Mucosa of gallbladder (tissue), 1 donor: ENCODE measurements at regions not wholly inside any gene's neighbourhood (a gene's known extent, or its start where the extent isn't known, plus 50 kb on each side); places are given as distances from the start of the nearest gene placed in this dataset.
"Not testable (repeated sequence)": the region's sequence is repeated elsewhere in the genome, so short reads cannot be mapped to it uniquely, and the experiment has no call there.

Source experiments
- DNase-seq: peaks from one replicate; pipeline ENCODE4 v3.0.0-alpha.2; 2020; ENCODE audit warnings: low spot score
- donor health status: DM: no; HTN: no; CAD: no.

DNA sequence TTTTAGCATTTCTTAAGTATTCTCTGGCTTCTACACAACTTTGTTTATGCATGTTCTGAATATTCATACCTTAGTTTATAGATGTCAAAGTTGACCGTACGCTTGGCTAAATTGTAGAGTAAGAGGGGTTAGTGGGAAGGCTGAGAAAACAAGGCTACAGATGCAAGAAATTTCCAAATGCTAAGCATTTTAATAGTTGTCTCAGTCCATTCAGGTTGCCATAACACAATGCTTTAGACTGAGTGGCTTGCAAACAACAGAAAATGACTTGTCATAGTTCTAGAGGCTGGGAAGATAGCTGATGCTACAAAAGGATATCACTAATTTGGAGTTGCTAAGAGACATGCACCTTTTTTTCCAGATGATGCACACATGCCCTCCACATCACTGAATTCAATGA, 53.0 kb upstream of the C1QTNF3 start:
- DNase-seq = not testable (repeated sequence)

- not testable (repeated sequence) for DNase-seq
Observed at GRCh38 chr5:34099891-34100290, 56.9 kb upstream of the C1QTNF3 start.

- not testable (repeated sequence) for DNase-seq
Observed at GRCh38 chr5:34101567-34101966, 58.6 kb upstream of the C1QTNF3 start.

- DNase-seq = not testable (repeated sequence)
Observed at GRCh38 chr5:34108897-34109296, 65.9 kb upstream of the C1QTNF3 start.

GRCh38 chr5:34124280-34124679, 81.3 kb upstream of the C1QTNF3 start:
- not testable (repeated sequence) for DNase-seq

GRCh38 chr5:34125354-34125753, 82.3 kb upstream of the C1QTNF3 start:
- not testable (repeated sequence) for DNase-seq

- not testable (repeated sequence) for DNase-seq
Observed at GRCh38 chr5:34126741-34127140, 83.7 kb upstream of the C1QTNF3 start.

DNA sequence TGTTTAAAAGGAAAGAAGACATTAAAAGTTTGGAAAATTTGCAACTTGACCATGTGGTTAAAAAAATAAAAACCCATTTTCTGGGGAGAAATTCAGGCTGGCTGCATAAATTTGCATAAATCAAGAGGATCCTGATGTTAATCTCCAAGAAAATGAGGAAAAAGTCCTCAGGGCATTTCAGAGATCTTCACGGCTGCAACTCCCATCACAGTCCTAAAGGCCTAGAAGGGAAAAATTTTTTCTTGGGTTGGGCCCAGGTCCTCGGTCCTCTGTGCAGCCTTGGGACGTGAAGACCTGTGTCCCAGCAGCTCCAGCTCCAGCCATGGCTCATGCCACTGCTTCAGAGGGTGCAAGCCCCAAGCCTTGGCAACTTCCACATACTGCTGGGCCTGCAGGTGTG, 84.8 kb upstream of the C1QTNF3 start:
- not testable (repeated sequence) for DNase-seq

GRCh38 chr5:34128890-34129289, 85.9 kb upstream of the C1QTNF3 start:
- not testable (repeated sequence) for DNase-seq

DNA sequence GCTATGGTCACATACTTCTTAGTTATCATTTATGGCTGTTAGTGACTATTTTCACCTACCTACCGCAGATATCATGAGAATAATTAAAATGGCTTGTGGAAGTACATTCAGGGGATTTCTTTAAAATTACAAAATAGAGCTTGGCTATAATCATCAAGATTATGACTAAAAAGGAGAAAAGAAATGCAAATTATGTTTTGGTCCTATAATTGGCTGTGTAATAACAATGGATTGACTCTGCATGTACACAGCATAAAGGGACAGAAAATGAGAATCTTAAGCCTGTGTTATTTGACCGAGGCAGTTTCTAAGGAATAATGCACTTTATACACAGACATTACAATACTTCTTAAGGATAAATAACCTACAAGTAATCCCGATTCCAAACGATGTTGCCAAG, 112.0 kb upstream of the C1QTNF3 start:
- not testable (repeated sequence) for DNase-seq

- not testable (repeated sequence) for DNase-seq
Observed at GRCh38 chr5:34156703-34157414, 113.8 kb upstream of the C1QTNF3 start.

DNA sequence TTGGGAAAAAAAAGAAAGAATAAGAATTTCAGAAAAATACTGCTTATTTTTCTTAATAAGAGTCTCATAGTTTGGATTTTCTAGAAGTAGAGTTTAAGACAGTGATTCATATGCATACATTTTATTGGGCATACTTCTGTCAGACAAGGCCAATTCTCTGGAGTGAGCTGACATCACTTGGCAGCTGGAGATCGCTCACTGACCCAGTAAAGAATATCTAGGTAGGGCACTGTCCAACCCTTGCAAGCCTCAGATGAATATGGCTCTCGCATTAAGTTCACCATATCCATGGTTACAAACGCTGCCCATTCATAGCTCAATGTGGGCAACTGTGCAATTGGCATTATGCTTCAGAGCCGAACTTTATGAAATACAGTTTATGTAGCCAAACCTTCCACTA, 117.9 kb upstream of the C1QTNF3 start:
- DNase-seq = not testable (repeated sequence)

DNA sequence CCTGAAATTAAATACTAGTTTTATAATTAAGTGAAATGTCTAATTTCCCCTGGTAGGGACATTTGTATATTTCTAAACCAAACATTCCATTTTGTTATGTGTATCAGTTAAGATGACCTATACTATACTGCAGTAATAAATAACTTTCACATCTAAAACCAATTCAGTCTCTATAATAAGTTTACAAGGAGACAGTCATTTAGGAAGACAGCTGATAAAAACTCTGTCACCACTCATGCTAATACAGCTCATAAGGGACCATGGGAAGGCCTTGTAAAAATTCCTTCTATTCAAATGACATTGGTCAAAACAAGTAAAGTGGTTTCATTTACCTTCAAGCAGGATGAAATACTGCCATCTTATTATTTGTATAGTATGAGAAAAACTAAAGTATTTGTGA, 128.4 kb upstream of the C1QTNF3 start:
- DNase-seq = not testable (repeated sequence)

- not testable (repeated sequence) for DNase-seq
Observed at GRCh38 chr5:34179453-34180190, 136.6 kb upstream of the C1QTNF3 start.

DNA sequence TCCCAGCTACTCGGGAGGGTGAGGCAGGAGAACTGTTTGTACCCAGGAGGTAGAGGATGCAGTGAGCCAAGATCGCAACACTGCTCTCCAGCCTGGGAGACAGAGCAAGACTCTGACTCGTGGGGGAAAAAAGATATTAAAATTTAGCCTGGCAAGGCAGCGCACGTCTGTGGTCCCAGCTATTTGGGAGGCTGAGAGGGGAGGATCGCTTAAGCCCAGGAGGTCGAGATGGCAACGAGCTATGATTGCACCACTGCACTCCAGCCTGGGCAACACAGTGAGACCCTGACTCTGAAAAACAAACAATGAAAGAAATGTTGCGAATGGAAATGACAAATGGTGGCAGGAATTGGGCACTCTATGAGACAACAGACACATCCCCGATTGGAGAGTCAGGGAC, 137.2 kb upstream of the C1QTNF3 start:
- not testable (repeated sequence) for DNase-seq

GRCh38 chr5:34180940-34181614, 138.1 kb upstream of the C1QTNF3 start:
- DNase-seq = not testable (repeated sequence)

DNA sequence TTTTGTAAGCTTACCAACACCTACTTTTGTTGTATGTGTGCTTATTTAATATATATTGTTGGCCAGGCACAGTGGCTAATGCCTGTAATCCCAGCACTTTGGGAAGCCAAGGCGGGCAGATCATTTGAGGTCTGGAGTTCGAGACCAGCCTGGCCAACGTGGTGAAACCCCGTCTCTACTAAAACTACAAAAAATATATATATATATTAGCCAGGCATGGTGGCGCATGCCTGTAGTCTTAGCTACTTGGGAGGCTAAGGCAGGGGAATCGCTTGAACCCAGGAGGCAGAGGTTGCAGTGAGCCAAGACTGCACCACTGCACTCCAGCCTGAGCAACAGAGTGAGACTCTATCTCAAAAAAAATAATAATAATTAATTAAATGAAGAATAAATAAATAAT, 142.0 kb upstream of the C1QTNF3 start:
- DNase-seq = not testable (repeated sequence)

DNA sequence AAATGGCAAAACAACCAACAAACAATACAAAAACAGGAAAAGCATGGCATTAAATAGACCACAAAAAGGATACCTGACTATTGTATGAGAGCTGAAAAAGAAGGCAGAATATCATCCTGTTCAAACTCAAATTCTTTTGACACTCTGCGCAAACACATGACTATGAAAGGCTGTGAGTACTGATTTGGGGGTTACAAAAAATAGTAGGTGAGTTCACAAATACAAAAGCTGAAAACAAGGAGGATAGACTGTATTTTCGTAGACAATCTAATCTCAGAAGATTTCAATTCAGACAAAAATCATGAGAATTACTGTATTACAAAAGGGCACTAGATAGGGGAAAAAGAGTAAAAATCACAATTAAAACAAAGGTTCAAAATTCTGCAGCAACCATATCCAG, 142.6 kb upstream of the C1QTNF3 start:
- not testable (repeated sequence) for DNase-seq

GRCh38 chr5:34186108-34186507, 143.1 kb upstream of the C1QTNF3 start:
- not testable (repeated sequence) for DNase-seq

GRCh38 chr5:34186865-34187264, 143.9 kb upstream of the C1QTNF3 start:
- not testable (repeated sequence) for DNase-seq

DNA sequence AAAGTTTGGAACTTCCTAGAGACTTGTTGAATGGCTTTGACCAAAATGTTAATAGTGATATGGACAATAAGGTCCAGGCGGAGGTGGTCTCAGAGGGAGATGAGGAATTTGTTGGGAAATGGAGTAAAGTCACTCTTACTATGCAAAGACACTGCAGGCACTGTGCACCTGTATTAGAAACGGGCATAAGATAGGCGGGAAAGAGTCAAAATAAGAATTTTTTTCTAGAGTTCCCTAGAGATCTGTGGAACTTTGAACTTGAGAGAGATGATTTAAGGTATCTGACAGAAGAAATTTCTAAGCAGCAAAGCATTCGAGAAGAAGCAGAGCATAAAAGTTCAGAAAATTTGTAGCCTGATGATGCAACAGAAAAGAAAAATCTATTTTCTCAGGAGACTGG, 144.4 kb upstream of the C1QTNF3 start:
- not testable (repeated sequence) for DNase-seq
